Activated T-helper 1 cell treated with anti-CD3 and anti-CD28 coated beads, Interleukin-12 subunit alpha, Interleukin-12 subunit beta, Interleukin-2, Interleukin-4 antibody, amounts not matched to agents 30 ng/mL and 10 ng/mL and 1 ng/mL, durations not matched to agents 14 hours and 24 hours and 36 hours (primary cell): ENCODE measurements at regions not wholly inside any gene's neighbourhood (a gene's known extent, or its start where the extent isn't known, plus 50 kb on each side); places are given as distances from the start of the nearest gene placed in this dataset.

Source experiments
- DNase-seq: peaks from one replicate; pipeline ENCODE4 v3.0.0; 2021; ENCODE audit warnings: low spot score
- H3K27ac Mint-ChIP-seq: one replicate; pipeline ENCODE4 v1.8.0; 2021; ENCODE audit warnings: mild to moderate bottlenecking, mixed read lengths
- H3K27me3 Mint-ChIP-seq: one replicate; pipeline ENCODE4 v1.8.0; 2022; ENCODE audit warnings: mild to moderate bottlenecking, moderate library complexity, mixed read lengths; ENCODE audit not compliant: insufficient read depth
- H3K36me3 Mint-ChIP-seq: one replicate; pipeline ENCODE4 v1.8.0; 2021; ENCODE audit warnings: low read depth, mixed read lengths
- H3K4me1 Mint-ChIP-seq: one replicate; pipeline ENCODE4 v1.8.0; 2021; ENCODE audit warnings: low read depth, mixed read lengths
- H3K4me3 Mint-ChIP-seq: one replicate; pipeline ENCODE4 v1.8.0; 2021; ENCODE audit warnings: mild to moderate bottlenecking, moderate library complexity, mixed read lengths
- H3K9me3 Mint-ChIP-seq: one replicate; pipeline ENCODE4 v1.8.0; 2021; ENCODE audit warnings: mixed read lengths
- intact Hi-C: fragments of 100-400 bp; cut with micrococcal nuclease; formaldehyde crosslinking; loops from one replicate; pipeline ENCODE4 v1.15.1; 2024

- Mint-ChIP-seq H3K27me3 (peaks cover 5% of the 10 kb centered on the region), H3K27ac (no peak overlapping the region), H3K9me3 (no peaks in the 10 kb centered on the region), H3K36me3 (no peaks in the 10 kb centered on the region), H3K4me1 (no peaks in the 10 kb centered on the region), H3K4me3 (no peak overlapping the region)
- no peak for DNase-seq
- intact Hi-C loops = no loop called here
Measured at GRCh38 chr9:86721843-86722705, 225.2 kb downstream of the GAS1 start.

DNA sequence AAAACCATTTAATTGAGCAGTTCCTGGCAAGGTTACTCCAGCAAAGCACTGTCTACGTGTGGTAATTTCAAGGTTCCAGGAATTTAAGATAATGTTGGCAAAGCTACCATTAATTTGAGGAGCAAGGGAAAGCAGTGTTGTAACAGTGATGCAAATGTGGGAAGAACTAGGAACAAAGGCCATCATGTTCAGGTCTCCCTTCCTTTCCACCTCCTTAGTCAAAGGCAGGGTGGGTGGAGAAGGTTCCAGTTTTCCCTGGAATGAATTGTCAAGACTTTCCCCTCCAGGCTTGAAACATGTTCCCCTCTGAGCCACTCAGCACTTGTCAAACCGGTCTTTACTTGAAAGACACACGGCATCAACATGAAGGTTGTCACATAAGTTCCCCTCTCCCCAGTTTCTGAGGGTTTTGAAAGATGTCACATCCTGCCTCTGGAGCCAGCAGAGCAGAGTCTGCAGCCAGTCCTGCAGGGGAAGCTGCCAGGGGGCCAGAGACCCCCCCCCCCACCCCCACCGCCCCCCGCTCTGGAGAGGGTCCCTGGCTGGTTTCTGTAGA, 226.0 kb downstream of the GAS1 start:
- intact Hi-C loops = no loop called here
- Mint-ChIP-seq H3K27me3 (peaks cover 5% of the 10 kb centered on the region), H3K9me3 (no peaks in the 10 kb centered on the region), H3K4me1 (no peaks in the 10 kb centered on the region), H3K36me3 (no peaks in the 10 kb centered on the region), H3K4me3 (no peak overlapping the region), H3K27ac (no peak overlapping the region)
- no peak for DNase-seq

DNA sequence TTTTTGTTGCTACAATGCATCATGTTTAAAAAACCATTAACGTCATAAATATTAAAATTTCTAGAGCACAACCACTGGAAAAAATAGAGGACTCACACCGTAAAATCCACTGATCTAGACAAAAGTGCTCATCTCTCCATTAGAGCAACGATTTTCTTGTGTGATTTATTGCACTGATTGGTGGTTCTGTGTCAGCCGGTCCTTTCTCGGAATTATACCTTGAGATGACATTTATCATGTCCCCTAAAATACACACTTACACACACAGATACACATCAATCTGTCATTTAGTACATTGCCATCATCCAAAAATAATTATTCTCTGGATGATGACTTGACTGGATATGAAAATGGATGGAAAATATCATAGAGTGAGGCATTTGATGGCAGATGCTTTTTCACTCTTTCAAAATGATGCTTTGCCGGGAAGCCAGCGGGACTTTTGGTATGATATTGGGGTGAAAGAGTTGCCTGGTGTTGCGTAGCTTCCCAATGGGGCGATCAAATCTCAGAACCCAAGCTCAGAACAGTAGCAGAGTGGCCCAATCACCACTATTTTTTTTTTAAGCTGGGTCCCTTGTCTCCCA, 226.6 kb downstream of the GAS1 start:
- no peaks in the 10 kb centered on the region for H3K9me3 Mint-ChIP-seq
- no peaks in the 10 kb centered on the region for H3K36me3 Mint-ChIP-seq
- no peaks in the 10 kb centered on the region for H3K4me1 Mint-ChIP-seq
- H3K4me3 Mint-ChIP-seq = no peak overlapping the region
- DNase-seq = no peak
- H3K27me3 Mint-ChIP-seq = peaks cover 5% of the 10 kb centered on the region
- intact Hi-C loops = no loop called here
- H3K27ac Mint-ChIP-seq = no peak overlapping the region

- no peak for DNase-seq
- H3K27ac Mint-ChIP-seq = no peak overlapping the region
- H3K4me3 Mint-ChIP-seq = no peak overlapping the region
- no peaks in the 10 kb centered on the region for H3K4me1 Mint-ChIP-seq
- intact Hi-C loops = no loop called here
- peaks cover 5% of the 10 kb centered on the region for H3K27me3 Mint-ChIP-seq
- no peaks in the 10 kb centered on the region for H3K36me3 Mint-ChIP-seq
- no peaks in the 10 kb centered on the region for H3K9me3 Mint-ChIP-seq
Measured at GRCh38 chr9:86718388-86719049, 228.8 kb downstream of the GAS1 start.

DNA sequence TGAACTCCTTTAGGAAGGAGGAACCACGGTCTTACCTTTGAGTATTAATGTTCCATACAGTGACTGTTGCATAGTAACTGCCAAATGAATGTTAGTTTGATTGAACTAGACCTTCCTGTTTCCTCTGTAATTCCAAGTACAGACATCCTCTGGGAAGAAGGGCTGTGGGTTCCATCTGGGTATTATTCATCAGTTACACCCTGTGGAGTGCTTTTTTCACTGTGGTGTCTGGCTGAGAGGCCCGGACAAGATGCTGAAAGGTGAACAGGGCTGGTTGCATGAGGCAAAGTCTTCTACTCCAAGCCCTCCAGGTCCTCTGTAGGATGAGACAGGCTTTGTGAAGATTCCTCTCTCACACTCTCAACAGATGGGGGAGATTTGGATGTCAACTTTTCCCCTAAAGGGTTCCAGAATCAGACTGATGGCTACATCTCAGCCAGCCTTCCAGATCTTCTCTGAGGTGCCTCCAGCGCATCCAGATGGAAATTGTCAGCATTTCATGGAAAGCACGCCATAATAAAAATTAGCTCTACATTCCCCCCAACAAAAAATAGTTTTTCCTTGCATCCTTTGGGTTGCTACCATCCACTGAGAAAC, 230.9 kb downstream of the GAS1 start:
- peaks cover 5% of the 10 kb centered on the region for H3K27me3 Mint-ChIP-seq
- no peaks in the 10 kb centered on the region for H3K36me3 Mint-ChIP-seq
- H3K9me3 Mint-ChIP-seq = no peaks in the 10 kb centered on the region
- no peak for DNase-seq
- H3K27ac Mint-ChIP-seq = no peak overlapping the region
- no peaks in the 10 kb centered on the region for H3K4me1 Mint-ChIP-seq
- H3K4me3 Mint-ChIP-seq = no peak overlapping the region
- intact Hi-C loops = no loop called here

DNA sequence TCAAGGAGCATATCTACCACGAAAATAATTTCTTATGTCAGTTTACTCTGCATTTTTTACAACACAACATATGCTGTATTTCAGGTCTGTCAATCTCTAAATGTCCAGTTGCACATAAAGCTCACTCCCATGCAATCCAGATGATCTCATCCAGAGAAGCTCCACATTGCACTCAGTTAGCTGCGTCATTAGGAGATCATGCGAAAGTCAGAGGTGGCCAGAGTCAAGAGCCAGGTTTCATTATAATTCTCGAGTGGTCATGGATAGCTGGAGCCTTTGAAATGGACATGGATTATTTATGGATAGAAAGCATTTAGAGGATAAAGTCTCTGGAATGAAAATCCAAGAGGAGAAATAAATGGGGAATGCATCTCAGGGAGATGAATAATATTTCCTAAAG, 232.3 kb downstream of the GAS1 start:
- no peak overlapping the region for H3K4me3 Mint-ChIP-seq
- no peak overlapping the region for H3K27ac Mint-ChIP-seq
- DNase-seq = no peak
- no peaks in the 10 kb centered on the region for H3K9me3 Mint-ChIP-seq
- H3K27me3 Mint-ChIP-seq = peaks cover 2% of the 10 kb centered on the region
- intact Hi-C loops = no loop called here
- H3K4me1 Mint-ChIP-seq = no peaks in the 10 kb centered on the region
- no peaks in the 10 kb centered on the region for H3K36me3 Mint-ChIP-seq

- DNase-seq = no peak
- Mint-ChIP-seq H3K4me3 (no peak overlapping the region), H3K36me3 (no peaks in the 10 kb centered on the region), H3K9me3 (no peaks in the 10 kb centered on the region), H3K27me3 (peaks cover 2% of the 10 kb centered on the region), H3K27ac (no peak overlapping the region), H3K4me1 (no peaks in the 10 kb centered on the region)
- intact Hi-C loops = no loop called here
Measured at GRCh38 chr9:86713970-86714369, 233.3 kb downstream of the GAS1 start.

GRCh38 chr9:86713470-86713869, 233.8 kb downstream of the GAS1 start:
- Mint-ChIP-seq H3K36me3 (no peaks in the 10 kb centered on the region), H3K4me3 (no peak overlapping the region), H3K4me1 (no peaks in the 10 kb centered on the region), H3K27me3 (peaks cover 2% of the 10 kb centered on the region), H3K27ac (no peak overlapping the region), H3K9me3 (no peaks in the 10 kb centered on the region)
- no peak for DNase-seq
- intact Hi-C loops = no loop called here

DNA sequence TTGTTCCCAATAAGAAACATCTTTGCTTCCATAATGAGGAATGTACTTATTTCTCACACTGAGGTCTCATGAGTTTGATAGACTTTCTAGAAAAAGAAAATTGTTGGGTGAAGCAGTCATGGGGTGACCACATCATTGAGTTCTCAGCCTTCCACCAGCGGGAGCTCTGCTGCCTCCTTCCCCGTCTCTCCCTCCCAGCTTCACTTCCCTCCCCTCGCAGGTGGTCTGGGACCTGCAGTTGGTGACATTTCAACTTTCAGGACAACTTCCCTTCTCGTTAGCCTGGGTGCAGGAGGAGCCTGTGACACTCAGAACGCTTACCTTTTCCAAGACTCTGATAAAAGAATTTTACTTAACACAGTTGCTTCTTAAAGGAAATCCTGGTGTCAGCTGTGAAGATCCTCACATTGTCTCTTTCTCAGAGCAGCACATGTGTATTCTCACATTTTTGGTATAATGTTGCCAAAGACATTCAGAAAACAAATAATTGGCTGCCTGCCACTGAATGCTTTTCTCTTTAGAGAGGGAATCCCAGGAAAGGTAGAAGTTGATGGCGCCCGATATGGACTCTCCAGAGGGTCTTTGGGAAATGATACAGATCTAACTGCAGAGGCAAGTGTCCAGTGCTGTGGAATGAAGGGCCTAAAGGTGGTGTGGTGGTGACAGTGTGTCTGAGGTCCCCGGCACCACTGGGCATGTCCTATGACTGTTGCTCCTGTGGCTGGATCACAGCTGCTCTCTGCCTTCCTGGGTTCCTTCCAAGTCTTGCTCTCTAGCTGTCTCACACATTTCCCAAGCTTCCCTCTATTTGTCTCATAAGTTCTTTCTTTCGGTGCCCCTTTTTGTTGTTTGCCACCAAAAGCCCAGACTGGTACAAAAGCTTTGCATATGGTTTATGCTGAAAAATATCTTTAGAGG, 238.1 kb downstream of the GAS1 start:
- no peak for DNase-seq
- Mint-ChIP-seq H3K27ac (no peak overlapping the region), H3K4me1 (no peaks in the 10 kb centered on the region), H3K9me3 (no peaks in the 10 kb centered on the region), H3K36me3 (no peaks in the 10 kb centered on the region), H3K27me3 (no peaks in the 10 kb centered on the region), H3K4me3 (no peak overlapping the region)
- intact Hi-C loops = no loop called here

DNA sequence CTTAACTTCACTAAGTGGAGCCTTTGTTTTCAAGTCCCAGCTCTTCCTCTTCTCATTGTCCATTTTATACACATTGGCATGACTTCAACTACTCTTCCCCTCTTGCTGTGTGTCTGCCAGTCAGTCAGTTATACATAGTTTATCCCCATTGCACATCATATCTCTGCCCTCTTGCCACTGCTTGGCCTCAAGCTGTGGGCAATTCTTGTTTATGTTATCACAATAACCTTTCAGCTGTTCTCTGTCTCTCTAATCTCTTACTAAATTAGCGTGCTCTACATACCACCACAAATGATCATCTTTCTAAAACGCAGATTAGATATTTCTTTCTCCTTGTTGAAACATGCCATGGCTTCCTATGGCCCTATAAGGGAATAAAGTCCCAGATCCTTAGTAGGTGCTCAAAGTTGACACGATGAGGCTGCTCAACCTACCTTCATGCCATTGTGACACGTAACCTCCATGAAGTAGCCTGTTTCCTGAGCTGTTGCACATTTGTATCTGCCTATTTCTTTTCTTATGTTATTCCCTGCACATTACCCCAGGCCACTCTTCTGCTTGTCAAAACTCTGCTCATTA, 239.3 kb downstream of the GAS1 start:
- intact Hi-C loops = no loop called here
- H3K9me3 Mint-ChIP-seq = no peaks in the 10 kb centered on the region
- no peaks in the 10 kb centered on the region for H3K4me1 Mint-ChIP-seq
- H3K36me3 Mint-ChIP-seq = no peaks in the 10 kb centered on the region
- no peak overlapping the region for H3K4me3 Mint-ChIP-seq
- no peak for DNase-seq
- no peaks in the 10 kb centered on the region for H3K27me3 Mint-ChIP-seq
- no peak overlapping the region for H3K27ac Mint-ChIP-seq

- Mint-ChIP-seq H3K9me3 (no peaks in the 10 kb centered on the region), H3K27ac (no peak overlapping the region), H3K4me1 (no peaks in the 10 kb centered on the region), H3K27me3 (no peaks in the 10 kb centered on the region), H3K4me3 (no peak overlapping the region), H3K36me3 (no peaks in the 10 kb centered on the region)
- intact Hi-C loops = no loop called here
- DNase-seq = no peak
Measured at GRCh38 chr9:86706391-86706790, 240.9 kb downstream of the GAS1 start.

GRCh38 chr9:86705490-86705889, 241.8 kb downstream of the GAS1 start:
- Mint-ChIP-seq H3K36me3 (no peaks in the 10 kb centered on the region), H3K27ac (no peak overlapping the region), H3K4me1 (no peaks in the 10 kb centered on the region), H3K9me3 (no peaks in the 10 kb centered on the region), H3K4me3 (no peak overlapping the region), H3K27me3 (no peaks in the 10 kb centered on the region)
- DNase-seq = no peak
- intact Hi-C loops = no loop called here
